Caco-2 (cell line): ENCODE measurements at regions not wholly inside any gene's neighbourhood (a gene's known extent, or its start where the extent isn't known, plus 50 kb on each side); places are given as distances from the start of the nearest gene placed in this dataset.
A peak's percentile ranks its signal among the peaks of the same experiment; 100 is the strongest.

Experiments
- BruUV-seq: library from RNA; stranded (reverse); fragments of 400-500 nt; replicated peaks from 2 replicates; lab custom pipeline; 2021; lab: Mats Ljungman, UMichigan
- CTCF ChIA-PET: fragments of 300-600 bp; sonication (Branson Sonifier 250); formaldehyde crosslinking; loops from one replicate; lab custom pipeline; 2022; ENCODE audit warnings: antibody characterized with exemption; lab: Charles Lee
- POLR2A ChIA-PET: fragments of 300-600 bp; sonication (Branson Sonifier 250); formaldehyde crosslinking; loops from one replicate; lab custom pipeline; 2022; ENCODE audit warnings: antibody characterized with exemption; lab: Charles Lee
- DNase-seq, 2 experiments: peaks; one replicate each; pipeline versions ENCODE4 v3.0.0 to v3.0.0-alpha.2; 2020 to 2022
- H3K27me3 ChIP-seq: replicated peaks from 2 replicates; pipeline ENCODE4 v1.6.0; 2011; ENCODE audit warnings: low read length; ENCODE audit not compliant: control insufficient read depth, insufficient read depth
- H3K36me3 ChIP-seq: 2 replicates; pipeline ENCODE4 v1.5.1; 2011; ENCODE audit warnings: low read length; ENCODE audit not compliant: control insufficient read depth, insufficient read depth
- H3K4me1 ChIP-seq: fragments of 250-450 bp; sonication (Bioruptor Pico); 2 replicates; pipeline ENCODE4 v1.5.1; 2020; ENCODE audit warnings: mild to moderate bottlenecking
- H3K4me3 ChIP-seq: 2 replicates; pipeline ENCODE4 v1.5.1; 2011; ENCODE audit warnings: low read depth, mild to moderate bottlenecking, control low read depth, low read length
- H3K9me3 ChIP-seq: fragments of 250-450 bp; sonication (Bioruptor Pico); 2 replicates; pipeline ENCODE4 v1.5.1; 2020; ENCODE audit warnings: mild to moderate bottlenecking, moderate library complexity
- H3K27ac Mint-ChIP-seq: one replicate; pipeline ENCODE4 v1.8.0; 2022; ENCODE audit warnings: mixed read lengths; ENCODE audit not compliant: unreplicated experiment
- H3K27me3 Mint-ChIP-seq: one replicate; pipeline ENCODE4 v1.8.0; 2022; ENCODE audit warnings: mixed read lengths; ENCODE audit not compliant: insufficient read depth, unreplicated experiment
- H3K36me3 Mint-ChIP-seq: one replicate; pipeline ENCODE4 v1.8.0; 2022; ENCODE audit warnings: mild to moderate bottlenecking, mixed read lengths; ENCODE audit not compliant: insufficient read depth, unreplicated experiment
- H3K4me1 Mint-ChIP-seq: one replicate; pipeline ENCODE4 v1.8.0; 2022; ENCODE audit warnings: low read depth, mixed read lengths; ENCODE audit not compliant: unreplicated experiment
- H3K4me3 Mint-ChIP-seq: one replicate; pipeline ENCODE4 v1.8.0; 2022; ENCODE audit warnings: mild to moderate bottlenecking, moderate library complexity, mixed read lengths; ENCODE audit not compliant: unreplicated experiment
- H3K9me3 Mint-ChIP-seq: one replicate; pipeline ENCODE4 v1.8.0; 2022; ENCODE audit warnings: mixed read lengths; ENCODE audit not compliant: unreplicated experiment
- intact Hi-C: fragments of 100-400 bp; cut with micrococcal nuclease; formaldehyde crosslinking; loops from one replicate; pipeline ENCODE4 v1.10.0; 2022; ENCODE audit not compliant: unreplicated experiment
- TF ChIP-seq, protein P1 (sequence below), 2 experiments: fragments of 200-600 bp in 1 of 2; IDR thresholded peaks; 1 replicate in 1 of 2; 2 replicates in 1 of 2; pipeline versions ENCODE4 v1.5.1 to v1.8.0; 2011 to 2022; ENCODE audit warnings: antibody characterized with exemption in 1 of 2, control low read depth in 1 of 2, inconsistent platforms in 1 of 2, low read depth in 1 of 2, low read length in 1 of 2, mild to moderate bottlenecking in 1 of 2, moderate library complexity in 1 of 2; ENCODE audit not compliant: insufficient read depth in 1 of 2, severe bottlenecking in 1 of 2, unreplicated experiment in 1 of 2

DNA sequence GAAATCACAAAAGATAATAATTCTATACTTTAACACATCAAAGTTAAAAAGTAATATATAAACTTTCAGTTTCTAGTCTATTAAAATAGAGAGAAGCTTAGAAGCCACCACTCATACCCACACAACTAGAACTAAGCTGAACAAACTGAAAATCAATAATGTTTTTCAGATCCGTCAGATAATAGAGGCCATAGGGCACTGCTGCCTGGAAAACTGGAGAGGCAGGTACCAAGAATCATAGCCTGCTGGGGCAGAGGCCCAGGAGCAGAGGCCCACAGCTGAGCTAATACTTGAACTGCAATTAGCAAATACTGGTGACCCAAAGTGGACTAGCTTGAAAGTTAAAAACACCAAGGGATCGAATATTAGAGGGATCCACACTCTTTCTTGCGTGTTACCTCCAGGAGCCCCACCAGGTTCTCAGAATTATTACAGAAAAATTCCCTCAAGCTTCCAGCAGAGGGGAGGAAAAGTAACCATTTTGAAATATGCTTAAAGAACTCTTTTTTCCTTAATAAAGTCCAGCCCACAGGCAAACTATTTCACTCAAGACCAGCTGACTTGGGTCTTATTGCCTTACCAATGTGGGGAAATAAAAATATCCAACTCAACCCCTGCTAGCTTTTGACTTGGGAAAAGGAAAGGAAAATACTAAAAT is 774.1 kb upstream of the IGFBP3 start:
- no peaks in the 10 kb centered on the region for H3K27me3 Mint-ChIP-seq
- CTCF ChIA-PET: interaction anchor here (0.6 kb wide), 1 partner anchor 483 kb away, joined by 3 read pairs; no protein-coding TSS in a partner anchor
- H3K36me3 Mint-ChIP-seq: no peaks in the 10 kb centered on the region
- TF ChIP-seq, protein P1, sequence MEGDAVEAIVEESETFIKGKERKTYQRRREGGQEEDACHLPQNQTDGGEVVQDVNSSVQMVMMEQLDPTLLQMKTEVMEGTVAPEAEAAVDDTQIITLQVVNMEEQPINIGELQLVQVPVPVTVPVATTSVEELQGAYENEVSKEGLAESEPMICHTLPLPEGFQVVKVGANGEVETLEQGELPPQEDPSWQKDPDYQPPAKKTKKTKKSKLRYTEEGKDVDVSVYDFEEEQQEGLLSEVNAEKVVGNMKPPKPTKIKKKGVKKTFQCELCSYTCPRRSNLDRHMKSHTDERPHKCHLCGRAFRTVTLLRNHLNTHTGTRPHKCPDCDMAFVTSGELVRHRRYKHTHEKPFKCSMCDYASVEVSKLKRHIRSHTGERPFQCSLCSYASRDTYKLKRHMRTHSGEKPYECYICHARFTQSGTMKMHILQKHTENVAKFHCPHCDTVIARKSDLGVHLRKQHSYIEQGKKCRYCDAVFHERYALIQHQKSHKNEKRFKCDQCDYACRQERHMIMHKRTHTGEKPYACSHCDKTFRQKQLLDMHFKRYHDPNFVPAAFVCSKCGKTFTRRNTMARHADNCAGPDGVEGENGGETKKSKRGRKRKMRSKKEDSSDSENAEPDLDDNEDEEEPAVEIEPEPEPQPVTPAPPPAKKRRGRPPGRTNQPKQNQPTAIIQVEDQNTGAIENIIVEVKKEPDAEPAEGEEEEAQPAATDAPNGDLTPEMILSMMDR (IDR thresholded peaks at IDR 0.05; ENCODE audit: insufficient read depth in 1 of 2, low read depth in 1 of 2, low read length in 1 of 2, severe bottlenecking in 1 of 2, unreplicated experiment in 1 of 2): peak in 1 of 2 experiments; percentile 6
- no peak for DNase-seq
- no peaks in the 10 kb centered on the region for H3K9me3 Mint-ChIP-seq
- Histone ChIP-seq H3K36me3 (no peaks in the 10 kb centered on the region), H3K4me1 (no peaks in the 10 kb centered on the region), H3K27me3 (no peaks in the 10 kb centered on the region), H3K9me3 (no peaks in the 10 kb centered on the region; the same call in 1 of the 2 replicates), H3K4me3 (no peak overlapping the region)
- no peak overlapping the region for H3K4me3 Mint-ChIP-seq
- H3K27ac Mint-ChIP-seq: no peak overlapping the region
- intact Hi-C loops: loop anchor here (5.0 kb wide), 1 partner anchor 392 kb away; no protein-coding TSS in a partner anchor
- POLR2A ChIA-PET: no interaction called here
- BruUV-seq: no TSS peak
- no peaks in the 10 kb centered on the region for H3K4me1 Mint-ChIP-seq

GRCh38 chr7:46694058-46694457 is 773.0 kb upstream of the IGFBP3 start:
- Histone ChIP-seq H3K27me3 (no peaks in the 10 kb centered on the region), H3K4me1 (no peaks in the 10 kb centered on the region), H3K36me3 (no peaks in the 10 kb centered on the region), H3K9me3 (no peaks in the 10 kb centered on the region; the same call in 1 of the 2 replicates), H3K4me3 (no peak overlapping the region)
- ChIA-PET POLR2A (no interaction called here), CTCF (no interaction called here)
- intact Hi-C loops: no loop called here
- H3K27ac Mint-ChIP-seq: no peak overlapping the region
- TF ChIP-seq, protein P1 (IDR thresholded peaks at IDR 0.05; ENCODE audit: insufficient read depth in 1 of 2, low read depth in 1 of 2, low read length in 1 of 2, severe bottlenecking in 1 of 2, unreplicated experiment in 1 of 2): no peak
- no peaks in the 10 kb centered on the region for H3K27me3 Mint-ChIP-seq
- no peaks in the 10 kb centered on the region for H3K36me3 Mint-ChIP-seq
- H3K4me3 Mint-ChIP-seq: no peak overlapping the region
- H3K4me1 Mint-ChIP-seq: no peaks in the 10 kb centered on the region
- DNase-seq: no peak
- BruUV-seq: no TSS peak
- H3K9me3 Mint-ChIP-seq: no peaks in the 10 kb centered on the region

GRCh38 chr7:46687203-46687602 is 766.1 kb upstream of the IGFBP3 start:
- POLR2A ChIA-PET: no interaction called here
- intact Hi-C loops: no loop called here
- no peaks in the 10 kb centered on the region for H3K36me3 Mint-ChIP-seq

More at GRCh38 chr7:46687203-46687602, 766.1 kb upstream of the IGFBP3 start:
- Histone ChIP-seq H3K36me3 (no peaks in the 10 kb centered on the region), H3K9me3 (no peaks in the 10 kb centered on the region), H3K4me3 (no peak overlapping the region), H3K27me3 (no peaks in the 10 kb centered on the region), H3K4me1 (no peaks in the 10 kb centered on the region)
- Mint-ChIP-seq H3K27me3 (no peaks in the 10 kb centered on the region), H3K4me3 (no peak overlapping the region), H3K27ac (no peak overlapping the region), H3K9me3 (no peaks in the 10 kb centered on the region), H3K4me1 (no peaks in the 10 kb centered on the region)
- DNase-seq: no peak
- TF ChIP-seq, protein P1 (IDR thresholded peaks at IDR 0.05; ENCODE audit: insufficient read depth in 1 of 2, low read depth in 1 of 2, low read length in 1 of 2, severe bottlenecking in 1 of 2, unreplicated experiment in 1 of 2): no peak
- CTCF ChIA-PET: no interaction called here
- BruUV-seq: no TSS peak
